ENCODE measurements at regions not wholly inside any gene's neighbourhood (a gene's known extent, or its start where the extent isn't known, plus 50 kb on each side); places are given as distances from the start of the nearest gene placed in this dataset.

- H4K8ac ChIP-seq (ENCODE audit: extremely low read depth, insufficient read depth, low read length) = no peak overlapping the region
- no peaks in the 10 kb centered on the region for H3K23me2 ChIP-seq (ENCODE audit: low read depth, low read length)
- no peaks in the 10 kb centered on the region for H4K20me1 ChIP-seq (replicated peaks in 1 of 2; ENCODE audit: control insufficient read depth in 1 of 2, insufficient read depth in 2 of 2, low read length in 2 of 2)
- H3K23ac ChIP-seq (ENCODE audit: insufficient read length) = no peak overlapping the region
- no peak overlapping the region for H4K91ac ChIP-seq (replicated peaks; ENCODE audit: insufficient read length, low read length)
- H3K56ac ChIP-seq (replicated peaks; ENCODE audit: insufficient read length, low read depth, low read length) = no peak overlapping the region
- no peaks in the 10 kb centered on the region for H3K27me3 ChIP-seq (replicated peaks in 1 of 4; ENCODE audit: control insufficient read depth in 3 of 4, extremely low read depth in 1 of 4, insufficient read depth in 3 of 4, low read length in 3 of 4)
- H4K5ac ChIP-seq (ENCODE audit: insufficient read length, low read depth, low read length) = no peak overlapping the region
- no peak overlapping the region for H3K14ac ChIP-seq (ENCODE audit: insufficient read length)
- POLR2A ChIA-PET (ENCODE audit: partially characterized antibody) = no interaction called here
- CTCF ChIA-PET (ENCODE audit: partially characterized antibody) = no interaction called here
- H2BK12ac ChIP-seq (ENCODE audit: low read depth, low read length) = no peak overlapping the region
- H3K36me3 ChIP-seq (ENCODE audit: control insufficient read depth in 2 of 4, insufficient read depth in 4 of 4, low read length in 3 of 4) = no peaks in the 10 kb centered on the region; a peak in 1 of 8 replicates
- H3K79me2 ChIP-seq (ENCODE audit: control insufficient read depth in 1 of 2, insufficient read depth in 2 of 2, low read length in 2 of 2) = no peaks in the 10 kb centered on the region
- H2BK5ac ChIP-seq (ENCODE audit: low read depth, low read length) = no peak overlapping the region
- DNase-seq (ENCODE audit: low read depth in 1 of 2, low spot score in 2 of 2) (no peak), FAIRE-seq (no peak)
- no peak overlapping the region for H2BK15ac ChIP-seq (ENCODE audit: low read length)
- no peak for TF ChIP-seq SIN3A (conservative IDR thresholded peaks at IDR 0.05 in 1 of 2, IDR thresholded peaks at IDR 0.05 in 1 of 2; ENCODE audit: low read depth in 1 of 2, low read length in 2 of 2)
- no peak for TF ChIP-seq CHD1 (IDR thresholded peaks at IDR 0.05; ENCODE audit: low read depth, low read length)
- TF ChIP-seq KDM5A (IDR thresholded peaks at IDR 0.05; ENCODE audit: low read length) = no peak
- no peak for TF ChIP-seq RXRA (IDR thresholded peaks at IDR 0.05; ENCODE audit: insufficient read depth, low read depth, low read length)
- TF ChIP-seq MAFK (IDR thresholded peaks at IDR 0.05; ENCODE audit: low read depth, low read length) = no peak
- TF ChIP-seq SIRT6 (IDR thresholded peaks at IDR 0.05; ENCODE audit: low read length) = no peak
- no peak for TF ChIP-seq BCL11A (IDR thresholded peaks at IDR 0.05; ENCODE audit: low read depth in 2 of 2, low read length in 2 of 2)
- 91% methylated on average over 5 of the region's 5 CpGs; no CpG with 5 or more reads in 1 of the 2 experiments for WGBS, 2 experiments (ENCODE audit: extremely low coverage in 1 of 2, insufficient coverage in 1 of 2, insufficient read length in 1 of 2, insufficient replicate concordance in 2 of 2, low coverage in 1 of 2, low lambda C conversion rate in 2 of 2, missing lambda C conversion rate in 1 of 2)
- H2BK20ac ChIP-seq (ENCODE audit: low read length) = no peak overlapping the region
- no peaks in the 10 kb centered on the region for H3K79me1 ChIP-seq (ENCODE audit: low read depth, low read length)
- no peaks in the 10 kb centered on the region for H3K4me1 ChIP-seq (replicated peaks in 1 of 4; ENCODE audit: control insufficient read depth in 3 of 4, insufficient read depth in 4 of 4, low read length in 3 of 4)
- H2AK5ac ChIP-seq (ENCODE audit: low read depth, low read length) = no peak overlapping the region
- no peak overlapping the region for H3K9ac ChIP-seq (replicated peaks in 1 of 4; ENCODE audit: extremely low read depth in 1 of 4, low read depth in 3 of 4, low read length in 3 of 4)
- H3K4me2 ChIP-seq (ENCODE audit: insufficient read depth in 1 of 2, low read depth in 2 of 2, low read length in 2 of 2) = no peak overlapping the region
- no peak overlapping the region for H3K27ac ChIP-seq (ENCODE audit: low read depth, low read length)
- no peak overlapping the region for H2AFZ ChIP-seq (ENCODE audit: low read length)
- no peak overlapping the region for H3K4ac ChIP-seq (replicated peaks; ENCODE audit: insufficient read length, low read depth, low read length)
- no peaks in the 10 kb centered on the region for H3K9me3 ChIP-seq (ENCODE audit: insufficient read depth in 2 of 2, low read depth in 1 of 2, low read length in 1 of 2)
- H3K4me3 ChIP-seq (ENCODE audit: extremely low read depth in 1 of 4, insufficient read depth in 2 of 4, low read depth in 3 of 4, low read length in 4 of 4) = no peak overlapping the region
- H2BK120ac ChIP-seq (replicated peaks; ENCODE audit: low read depth, low read length) = no peak overlapping the region
- H3K18ac ChIP-seq (ENCODE audit: extremely low read depth, low read length) = no peak overlapping the region
Observed at GRCh38 chr7:83856094-83856493, 207.2 kb upstream of the SEMA3E start.

Data from H1 (cell line).